Gastrocnemius medialis (tissue), 4 donors: ENCODE measurements at regions not wholly inside any gene's neighbourhood (a gene's known extent, or its start where the extent isn't known, plus 50 kb on each side); places are given as distances from the start of the nearest gene placed in this dataset.

Experiments used
- ATAC-seq, 2 donors: fragments of 150-250 bp; one replicate each; pipeline ENCODE4 v1.9.1; 2016
- DNase-seq, 2 donors: peaks; one replicate each; pipeline ENCODE4 v3.0.0-alpha.2; 2019
- H3K27ac ChIP-seq, 4 donors: fragments of 200-600 bp; sonication (generic); 1 replicate in 1 of 4; 2 replicates in 3 of 4; pipeline ENCODE4 v1.5.1; 2016 to 2018; ENCODE audit warnings: mild to moderate bottlenecking in 2 of 4, moderate library complexity in 1 of 4
- H3K27me3 ChIP-seq, 3 donors: fragments of 200-600 bp; sonication (generic) in 2 of 3; 1 replicate in 1 of 3; 2 replicates in 2 of 3; pipeline versions ENCODE4 v1.5.1 to v1.6.0; 2016 to 2019; ENCODE audit warnings: mild to moderate bottlenecking in 1 of 3, moderate library complexity in 1 of 3
- H3K36me3 ChIP-seq, 2 donors: fragments of 200-600 bp; sonication (generic) in 1 of 2; one replicate each; pipeline ENCODE4 v1.5.1; 2017 to 2018
- H3K4me1 ChIP-seq, 2 donors: fragments of 200-600 bp; sonication (generic) in 1 of 2; one replicate each; pipeline ENCODE4 v1.5.1; 2016 to 2017; ENCODE audit warnings: mild to moderate bottlenecking in 2 of 2
- H3K4me3 ChIP-seq, 4 donors: fragments of 200-600 bp; sonication (generic) in 3 of 4; 1 replicate in 1 of 4; 2 replicates in 3 of 4; pipeline ENCODE4 v1.5.1; 2016 to 2019; ENCODE audit warnings: mild to moderate bottlenecking in 2 of 4
- H3K9me3 ChIP-seq, 3 donors: fragments of 200-600 bp; sonication (generic) in 2 of 3; 1 replicate in 1 of 3; 2 replicates in 2 of 3; pipeline ENCODE4 v1.5.1; 2016 to 2019
- POLR2A ChIP-seq, 2 donors: fragments of 450-650 bp; IDR thresholded peaks; one replicate each; pipeline ENCODE4 v1.6.1; 2017; ENCODE audit warnings: antibody characterized with exemption in 2 of 2, mild to moderate bottlenecking in 2 of 2, moderate library complexity in 2 of 2
- in situ Hi-C, 4 donors: fragments of 200-750 bp; cut with MboI; loops; one replicate each; pipeline versions ENCODE4 v1.15.0 to v1.8.0; 2017; ENCODE audit warnings: low sequenced_read_pairs in 4 of 4
- intact Hi-C: fragments of 100-400 bp; cut with DNase I; formaldehyde crosslinking; loops from one replicate; pipeline ENCODE4 v1.15.1; 2023; ENCODE audit warnings: low total_unique reads
- TF ChIP-seq, protein P1 (sequence below), 5 experiments: fragments of 450-650 bp in 3 of 5; fragments of 200-600 bp in 2 of 5; sonication (generic) in 2 of 5; IDR thresholded peaks in 4 of 5; conservative IDR thresholded peaks in 1 of 5; 1 replicate in 4 of 5; 2 replicates in 1 of 5; pipeline ENCODE4 v1.5.1; 2016 to 2019; ENCODE audit warnings: antibody characterized with exemption in 5 of 5, mild to moderate bottlenecking in 3 of 5, moderate library complexity in 3 of 5

DNA sequence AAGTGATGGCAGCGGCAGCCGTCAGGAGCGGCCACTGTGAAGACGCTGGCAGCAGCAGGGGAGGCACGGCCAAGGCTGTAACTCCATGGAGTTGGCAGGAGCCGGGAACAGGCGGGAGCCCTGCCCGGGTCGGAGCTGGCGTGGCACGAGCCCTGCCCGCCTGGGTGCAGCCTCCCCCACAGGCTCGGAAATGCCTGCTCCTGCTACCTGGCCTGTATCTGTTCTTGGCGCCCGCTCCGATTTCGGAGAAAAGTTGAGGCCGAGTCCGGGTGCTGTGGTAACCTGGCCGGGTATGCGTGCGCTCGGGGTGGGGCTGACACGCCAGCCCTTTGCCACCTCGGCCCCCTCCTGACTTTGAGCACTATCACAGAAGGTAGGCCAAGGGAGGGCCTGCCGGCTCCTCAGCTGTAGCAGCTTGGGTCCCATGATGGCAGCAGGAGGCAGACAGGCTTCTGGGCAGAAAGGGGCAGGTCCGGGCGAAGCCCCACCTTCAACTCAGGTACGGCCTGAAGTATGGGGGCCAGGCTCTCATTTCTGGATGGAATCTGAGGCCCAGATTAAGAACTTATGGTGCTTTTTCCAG lies 51.2 kb upstream of the SHISA3 start:
- H3K36me3 ChIP-seq = no peaks in the 10 kb centered on the region
- H3K9me3 ChIP-seq = no peaks in the 10 kb centered on the region
- no peaks in the 10 kb centered on the region for H3K27me3 ChIP-seq
- in situ Hi-C loops = no loop called here
- ATAC-seq (no peak), DNase-seq (no peak)
- TF ChIP-seq, protein P1, sequence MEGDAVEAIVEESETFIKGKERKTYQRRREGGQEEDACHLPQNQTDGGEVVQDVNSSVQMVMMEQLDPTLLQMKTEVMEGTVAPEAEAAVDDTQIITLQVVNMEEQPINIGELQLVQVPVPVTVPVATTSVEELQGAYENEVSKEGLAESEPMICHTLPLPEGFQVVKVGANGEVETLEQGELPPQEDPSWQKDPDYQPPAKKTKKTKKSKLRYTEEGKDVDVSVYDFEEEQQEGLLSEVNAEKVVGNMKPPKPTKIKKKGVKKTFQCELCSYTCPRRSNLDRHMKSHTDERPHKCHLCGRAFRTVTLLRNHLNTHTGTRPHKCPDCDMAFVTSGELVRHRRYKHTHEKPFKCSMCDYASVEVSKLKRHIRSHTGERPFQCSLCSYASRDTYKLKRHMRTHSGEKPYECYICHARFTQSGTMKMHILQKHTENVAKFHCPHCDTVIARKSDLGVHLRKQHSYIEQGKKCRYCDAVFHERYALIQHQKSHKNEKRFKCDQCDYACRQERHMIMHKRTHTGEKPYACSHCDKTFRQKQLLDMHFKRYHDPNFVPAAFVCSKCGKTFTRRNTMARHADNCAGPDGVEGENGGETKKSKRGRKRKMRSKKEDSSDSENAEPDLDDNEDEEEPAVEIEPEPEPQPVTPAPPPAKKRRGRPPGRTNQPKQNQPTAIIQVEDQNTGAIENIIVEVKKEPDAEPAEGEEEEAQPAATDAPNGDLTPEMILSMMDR (IDR thresholded peaks at IDR 0.05 in 4 of 5, conservative IDR thresholded peaks at IDR 0.05 in 1 of 5) = no peak
- TF ChIP-seq POLR2A (IDR thresholded peaks at IDR 0.05) = no peak
- H3K4me3 ChIP-seq = no peak overlapping the region
- intact Hi-C loops = loop anchor here (10.0 kb wide), 1 partner anchor 61 kb away; no protein-coding TSS in a partner anchor
- no peaks in the 10 kb centered on the region for H3K4me1 ChIP-seq
- no peak overlapping the region for H3K27ac ChIP-seq

DNA sequence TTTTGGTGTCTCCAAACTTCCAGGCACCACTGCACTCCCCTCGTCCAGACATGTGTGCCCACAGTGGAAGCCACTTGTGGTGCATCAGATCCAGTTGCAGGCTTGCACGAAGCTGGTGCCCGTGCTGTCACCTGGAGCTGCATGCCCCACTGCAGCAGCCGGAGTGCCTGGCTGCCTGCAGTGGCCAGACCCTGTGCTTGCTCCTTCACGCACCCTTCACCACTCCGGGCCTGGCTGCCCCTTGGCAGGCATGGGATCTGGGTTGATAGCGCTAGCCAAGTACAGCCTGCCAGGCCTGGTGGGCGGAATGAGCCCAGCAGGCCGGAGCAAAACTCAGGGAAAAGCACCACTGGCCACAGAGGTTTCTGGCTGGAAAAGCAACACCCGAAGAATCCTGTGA lies 50.2 kb upstream of the SHISA3 start:
- intact Hi-C loops = loop anchor here (10.0 kb wide), 1 partner anchor 62 kb away; no protein-coding TSS in a partner anchor
- DNase-seq = no peak
- Histone ChIP-seq H3K27me3 (no peaks in the 10 kb centered on the region), H3K9me3 (no peaks in the 10 kb centered on the region), H3K36me3 (no peaks in the 10 kb centered on the region), H3K27ac (no peak overlapping the region), H3K4me3 (no peak overlapping the region), H3K4me1 (no peaks in the 10 kb centered on the region)
- in situ Hi-C loops = no loop called here
- TF ChIP-seq, protein P1 (IDR thresholded peaks at IDR 0.05 in 4 of 5, conservative IDR thresholded peaks at IDR 0.05 in 1 of 5) = no peak
- TF ChIP-seq POLR2A (IDR thresholded peaks at IDR 0.05) = no peak
- no peak for ATAC-seq
